Cerebellar cortex (tissue), 1 donor: ENCODE measurements at regions not wholly inside any gene's neighbourhood (a gene's known extent, or its start where the extent isn't known, plus 50 kb on each side); places are given as distances from the start of the nearest gene placed in this dataset.
"Not testable (repeated sequence)": the region's sequence is repeated elsewhere in the genome, so short reads cannot be mapped to it uniquely, and the experiment has no call there.

Experiments
- DNase-seq: peaks from one replicate; pipeline ENCODE4 v3.0.0-alpha.2; 2015; ENCODE audit warnings: low spot score

GRCh38 chrY:3368459-3368858 is 210.4 kb upstream of the TGIF2LY start:
- not testable (repeated sequence) for DNase-seq

GRCh38 chrY:3391508-3391907 is 187.4 kb upstream of the TGIF2LY start:
- DNase-seq: not testable (repeated sequence)

GRCh38 chrY:3404241-3404640 is 174.6 kb upstream of the TGIF2LY start:
- not testable (repeated sequence) for DNase-seq

GRCh38 chrY:3405585-3405984 is 173.3 kb upstream of the TGIF2LY start:
- DNase-seq: peak; percentile 1

- not testable (repeated sequence) for DNase-seq
These were observed 171.9 kb upstream of the TGIF2LY start for GRCh38 chrY:3406896-3407452.

- not testable (repeated sequence) for DNase-seq
These were observed 168.5 kb upstream of the TGIF2LY start for GRCh38 chrY:3410322-3410892.
